HG02798 (cell line): ENCODE measurements at regions not wholly inside any gene's neighbourhood (a gene's known extent, or its start where the extent isn't known, plus 50 kb on each side); places are given as distances from the start of the nearest gene placed in this dataset.
"Not testable (repeated sequence)": the region's sequence is repeated elsewhere in the genome, so short reads cannot be mapped to it uniquely, and the experiment has no call there.

Experiments
- ATAC-seq: cut with Tn5 transposase; IDR thresholded peaks from one replicate; pipeline ENCODE4 v1.9.1; 2021; ENCODE audit warnings: mild to moderate bottlenecking; ENCODE audit not compliant: unreplicated experiment, poor library complexity

DNA sequence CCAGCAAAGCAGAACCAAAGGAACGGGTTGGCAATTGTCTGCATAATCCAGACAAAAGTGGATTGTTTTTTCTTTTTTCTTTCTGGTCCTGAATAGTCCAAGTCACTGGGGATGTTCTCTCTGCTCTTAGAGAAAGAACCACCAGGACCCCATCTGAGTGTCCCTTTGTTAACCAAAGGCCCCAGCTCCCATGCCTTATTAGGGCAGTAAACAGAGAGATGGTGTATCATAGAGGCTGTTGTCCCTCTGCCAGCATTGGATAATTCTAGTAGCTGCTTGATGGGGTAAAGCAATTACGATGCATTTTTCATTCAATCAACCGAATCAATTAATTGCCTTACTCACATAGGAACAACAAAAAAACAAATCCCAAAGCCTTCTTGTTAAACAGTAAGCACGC lies 213.0 kb downstream of the BUB3 start:
- no peak for ATAC-seq

DNA sequence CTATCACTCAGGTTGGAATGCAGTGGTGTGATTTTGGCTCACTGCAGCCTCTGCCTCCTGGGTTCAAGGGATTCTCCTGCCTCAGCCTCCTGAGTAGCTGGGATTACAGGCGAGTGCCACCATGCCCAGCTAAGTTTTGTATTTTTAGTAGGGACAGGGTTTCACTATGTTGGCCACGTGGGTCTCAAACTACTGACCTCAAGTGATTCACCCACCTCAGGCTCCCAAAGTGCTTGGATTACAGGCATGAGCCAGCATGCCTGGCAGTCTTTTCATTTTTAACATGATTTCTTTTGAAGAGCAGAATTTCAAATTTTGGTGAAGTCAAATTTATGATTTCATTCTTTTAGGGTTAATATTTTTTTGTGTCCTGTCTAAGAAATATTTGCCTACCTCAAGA lies 217.4 kb downstream of the BUB3 start:
- not testable (repeated sequence) for ATAC-seq

DNA sequence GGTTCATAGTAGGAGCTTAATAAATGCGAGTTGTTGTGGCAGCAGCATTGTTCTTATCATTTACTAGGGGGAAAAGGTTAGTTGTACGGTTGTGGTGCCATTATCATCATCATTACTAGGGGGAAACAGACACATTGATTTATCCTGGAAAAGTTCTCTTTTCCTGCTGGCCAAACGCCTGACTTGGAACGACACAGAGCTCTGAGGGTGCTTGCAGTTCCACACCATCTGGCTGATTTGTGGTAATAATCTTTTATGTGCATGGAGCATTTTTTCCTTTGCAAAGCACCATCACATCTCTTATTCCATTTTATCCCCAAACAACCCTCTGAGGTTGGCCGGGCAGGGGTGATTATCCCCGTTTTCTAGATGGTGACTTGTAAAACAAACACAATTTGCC lies 219.4 kb downstream of the BUB3 start:
- no peak for ATAC-seq

DNA sequence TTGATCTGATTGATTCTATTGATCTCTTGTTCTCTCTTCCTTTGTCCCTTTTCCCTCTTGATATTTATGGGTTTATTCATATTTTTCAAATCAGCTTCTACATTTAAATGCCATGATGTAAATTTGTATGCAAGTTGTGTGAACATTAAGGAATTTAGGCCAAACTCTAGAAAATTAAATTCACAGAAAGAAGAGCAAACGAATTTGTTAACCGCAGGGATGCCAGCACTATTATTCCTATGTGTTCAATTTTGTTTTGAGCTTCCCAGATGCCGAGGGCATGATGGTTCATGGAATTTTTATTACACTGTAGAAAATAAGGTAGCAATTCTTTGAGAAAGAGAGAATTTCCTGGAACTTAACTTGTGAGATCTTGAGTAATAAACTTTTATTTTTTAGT lies 220.9 kb downstream of the BUB3 start:
- ATAC-seq, result no peak

DNA sequence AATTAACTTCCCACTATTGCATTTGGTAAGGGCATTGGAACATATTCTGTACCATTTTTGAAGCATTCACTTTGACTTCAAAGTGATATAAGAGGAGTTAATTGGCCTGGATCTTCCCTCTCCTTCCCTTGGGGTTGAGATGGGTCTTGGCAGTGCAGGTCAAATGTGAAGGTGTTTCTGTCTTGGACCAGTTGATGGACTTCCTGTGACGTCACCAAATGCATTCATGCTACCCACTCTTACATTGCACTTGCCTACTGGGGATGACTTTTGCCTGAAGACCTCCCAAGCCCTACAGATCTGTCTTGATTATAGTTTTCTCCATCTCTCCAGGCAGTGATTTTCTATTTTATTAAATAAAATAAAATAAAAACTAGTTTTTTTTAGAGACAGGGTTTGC lies 221.5 kb downstream of the BUB3 start:
- no peak for ATAC-seq

DNA sequence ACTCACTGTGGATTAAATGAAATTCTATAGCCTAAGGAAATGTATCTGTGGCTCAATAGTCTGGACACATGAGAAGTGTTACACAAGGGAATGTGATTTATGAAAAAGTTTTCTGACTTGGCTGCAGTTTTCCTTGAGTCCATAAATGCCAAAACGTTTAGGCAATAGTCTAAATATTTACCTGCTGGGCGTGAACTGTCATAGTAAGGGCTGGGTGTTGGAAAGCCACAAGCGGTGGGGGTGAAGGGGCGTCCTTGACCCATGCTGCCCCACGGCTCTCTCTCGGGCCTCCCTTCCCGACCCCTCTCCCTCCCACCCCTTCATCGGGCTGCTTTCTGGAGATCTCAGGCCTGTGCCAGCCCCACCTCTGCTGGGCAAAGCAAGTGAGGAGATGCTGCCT lies 223.7 kb downstream of the BUB3 start:
- ATAC-seq, result no peak

DNA sequence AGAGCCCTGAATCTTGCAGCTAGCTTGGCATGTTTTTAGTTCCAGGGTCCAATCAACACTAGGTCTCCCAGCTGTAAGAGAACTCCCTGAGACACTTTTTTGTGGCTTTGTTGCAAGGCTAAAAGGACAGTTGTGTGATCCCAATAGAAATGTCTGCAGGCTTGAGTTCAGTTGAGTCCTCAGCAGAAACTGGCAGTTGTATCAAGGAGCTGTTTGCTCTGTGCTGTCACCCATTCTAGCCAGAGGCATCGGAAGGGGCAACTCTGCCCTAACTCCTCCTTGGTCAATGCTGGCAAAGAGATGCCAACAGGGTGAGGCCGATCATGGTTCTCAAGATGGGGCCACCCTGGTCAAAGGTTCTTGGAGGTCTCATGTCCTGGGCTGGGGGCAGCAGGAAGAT lies 224.1 kb downstream of the BUB3 start:
- ATAC-seq, result no peak

DNA sequence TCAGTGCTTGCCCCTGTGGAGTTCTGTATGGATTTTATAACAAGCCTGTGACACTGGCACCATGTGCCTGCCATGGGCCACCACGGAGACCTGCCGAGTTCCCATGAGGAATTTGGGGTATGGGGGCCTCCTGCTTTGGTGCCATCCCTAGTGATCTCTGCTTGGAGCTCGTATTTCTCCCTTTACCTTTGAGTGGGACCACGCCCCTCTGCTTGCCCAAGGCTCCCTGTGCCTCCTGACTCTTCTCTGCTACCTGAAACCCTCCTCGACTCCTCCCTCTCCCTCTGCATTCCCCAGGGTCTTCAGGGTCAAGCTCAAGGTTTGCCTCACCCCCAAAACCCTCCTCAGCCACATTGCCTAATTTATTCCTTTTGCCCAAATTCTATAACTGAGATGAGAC lies 225.0 kb downstream of the BUB3 start:
- ATAC-seq, result no peak

DNA sequence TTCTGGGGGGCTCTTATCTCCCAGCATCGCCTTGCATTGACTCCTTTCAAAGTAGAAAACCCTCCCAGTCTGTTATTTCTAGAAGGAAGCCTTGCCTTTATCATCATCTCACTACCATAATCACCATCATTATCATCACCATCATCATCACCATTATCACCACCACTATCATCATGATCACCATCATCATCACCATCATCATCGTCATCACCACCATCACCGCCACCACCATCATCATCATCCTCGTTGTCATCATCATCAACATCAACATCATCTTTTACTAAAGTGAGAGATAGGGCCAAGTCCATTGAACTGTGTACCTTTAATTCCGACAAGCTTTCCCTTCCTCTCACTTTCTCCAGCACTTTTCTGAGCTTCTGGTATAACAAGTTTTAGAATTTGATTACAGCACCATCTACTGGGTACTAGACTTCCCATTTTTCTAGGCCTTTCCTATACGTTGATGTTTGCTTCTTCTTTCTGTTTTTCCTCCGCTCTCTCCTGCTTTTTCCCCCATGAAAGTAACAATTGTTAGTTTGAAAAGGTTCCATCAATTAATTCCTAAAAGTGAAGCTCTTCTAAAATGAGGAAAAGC lies 226.4 kb downstream of the BUB3 start:
- ATAC-seq, result no peak

DNA sequence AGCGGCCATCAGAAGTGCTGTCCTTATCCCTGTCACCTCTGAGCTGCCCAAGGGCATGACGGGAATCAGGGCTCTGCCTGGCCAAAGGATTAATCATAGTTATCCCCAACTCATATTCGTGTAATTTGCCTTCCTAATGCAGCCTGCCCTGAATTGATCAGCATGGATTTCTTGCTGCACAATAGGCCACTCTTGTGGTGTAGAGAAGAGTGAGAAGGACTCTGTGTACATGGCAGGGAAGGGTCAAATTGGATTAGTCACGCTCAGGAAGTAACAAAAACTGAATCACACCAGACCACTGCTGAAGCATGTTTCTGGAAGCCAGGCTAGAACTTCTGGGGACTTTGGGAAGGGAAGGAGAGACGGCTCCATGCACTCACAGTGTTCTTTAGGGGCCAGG lies 227.0 kb downstream of the BUB3 start:
- ATAC-seq, result no peak

DNA sequence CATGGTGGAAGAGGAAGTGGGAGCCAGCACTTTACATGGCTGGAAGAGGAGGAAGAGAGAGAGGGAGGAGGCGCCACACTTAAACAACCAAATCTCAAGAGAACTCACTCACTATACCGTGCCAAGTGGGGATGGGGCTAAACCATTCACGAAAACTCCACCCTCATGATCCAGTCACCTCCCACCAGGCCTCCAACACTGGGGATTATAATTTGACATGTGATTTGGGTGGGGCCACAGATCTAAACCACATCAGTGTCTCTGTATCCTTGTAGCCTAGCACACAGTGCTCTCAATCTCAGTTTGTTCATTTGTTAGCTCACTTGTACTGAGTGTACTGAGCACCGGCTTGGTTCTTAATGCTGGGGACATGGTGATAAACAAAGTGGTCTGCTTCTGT lies 228.3 kb downstream of the BUB3 start:
- ATAC-seq, result no peak

DNA sequence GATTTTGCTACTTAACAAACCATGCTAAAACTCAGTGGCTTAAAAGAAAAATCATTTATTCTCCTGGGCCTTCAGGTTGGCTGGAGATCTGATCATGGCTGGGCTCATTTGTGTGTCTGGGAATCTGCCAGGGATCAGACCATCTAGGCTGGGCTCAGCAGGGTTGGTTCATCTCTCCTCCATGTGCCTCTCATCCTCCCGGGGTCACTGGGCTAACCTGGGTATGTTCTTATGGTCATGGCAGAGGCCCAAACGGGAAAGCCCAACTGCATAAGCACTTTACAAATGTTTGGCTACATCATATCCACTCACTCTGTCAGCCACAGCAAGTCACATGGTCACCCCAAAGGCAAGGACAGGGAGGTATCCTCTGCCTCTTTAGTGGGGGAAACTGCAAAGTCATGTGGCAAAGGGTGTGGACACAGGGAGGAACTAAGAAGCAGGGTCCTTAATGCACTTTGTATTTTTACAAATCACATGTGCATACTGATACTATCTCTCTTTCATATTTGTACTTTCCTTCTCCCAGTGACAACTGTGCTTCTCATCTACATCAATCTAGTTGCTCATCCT lies 231.4 kb downstream of the BUB3 start:
- ATAC-seq, result no peak

DNA sequence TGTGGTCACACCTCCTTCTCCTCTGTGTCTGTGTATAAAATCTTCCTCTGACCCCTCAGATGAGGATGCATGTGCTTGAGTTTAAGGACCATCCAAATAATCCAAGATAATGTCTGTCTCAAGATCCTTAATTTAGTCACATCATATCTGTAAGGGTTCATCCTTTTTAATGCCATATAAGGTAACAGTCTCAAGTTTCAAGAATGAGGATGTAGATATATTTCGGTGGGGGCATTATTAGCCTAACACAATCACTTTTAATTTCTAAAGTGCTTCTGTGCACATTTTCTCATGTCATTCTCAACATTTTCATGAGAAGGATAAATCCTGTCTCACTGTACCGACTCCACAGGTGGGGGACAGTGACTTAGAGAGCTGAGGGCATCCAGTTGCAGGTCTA lies 235.3 kb downstream of the BUB3 start:
- no peak for ATAC-seq

DNA sequence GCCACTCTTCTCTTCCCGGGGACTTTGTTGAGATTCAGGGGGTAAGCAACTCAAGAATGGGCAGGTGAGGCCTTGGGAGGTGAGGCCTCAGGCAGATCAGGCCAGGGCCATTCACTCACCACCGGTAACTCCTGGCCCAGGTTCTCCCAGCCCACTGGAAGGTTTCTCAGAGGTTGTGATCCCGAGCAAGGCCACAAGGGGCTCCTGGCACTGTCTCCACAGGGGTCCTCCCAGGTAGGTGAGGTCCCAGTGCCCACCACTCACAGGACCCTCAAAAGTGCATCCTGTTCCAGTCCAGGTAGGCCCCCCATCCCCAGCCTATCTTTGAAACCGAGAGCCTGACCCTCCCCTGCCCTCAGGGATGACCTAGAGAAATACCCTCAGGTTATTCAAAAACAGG lies 236.1 kb downstream of the BUB3 start:
- ATAC-seq, result no peak

DNA sequence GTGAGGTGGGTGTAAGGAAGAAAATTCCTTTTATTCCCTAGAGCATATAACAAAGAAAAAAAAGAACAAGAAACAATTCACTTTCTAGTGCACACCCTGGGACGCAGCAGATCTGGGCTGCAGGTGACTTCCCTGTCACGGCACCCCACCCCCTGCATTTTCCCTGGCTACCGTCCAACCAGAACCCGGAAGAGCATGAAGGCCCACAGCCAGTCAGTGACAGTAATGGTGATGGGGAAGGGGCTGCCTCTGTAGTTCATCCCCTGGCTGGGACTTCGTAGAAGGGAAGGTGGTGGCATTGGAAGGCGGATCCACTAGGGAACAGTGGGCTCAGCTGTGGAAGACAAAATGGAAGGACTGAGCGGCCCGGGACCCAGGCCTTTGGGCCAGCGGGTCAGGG lies 236.7 kb downstream of the BUB3 start:
- no peak for ATAC-seq

DNA sequence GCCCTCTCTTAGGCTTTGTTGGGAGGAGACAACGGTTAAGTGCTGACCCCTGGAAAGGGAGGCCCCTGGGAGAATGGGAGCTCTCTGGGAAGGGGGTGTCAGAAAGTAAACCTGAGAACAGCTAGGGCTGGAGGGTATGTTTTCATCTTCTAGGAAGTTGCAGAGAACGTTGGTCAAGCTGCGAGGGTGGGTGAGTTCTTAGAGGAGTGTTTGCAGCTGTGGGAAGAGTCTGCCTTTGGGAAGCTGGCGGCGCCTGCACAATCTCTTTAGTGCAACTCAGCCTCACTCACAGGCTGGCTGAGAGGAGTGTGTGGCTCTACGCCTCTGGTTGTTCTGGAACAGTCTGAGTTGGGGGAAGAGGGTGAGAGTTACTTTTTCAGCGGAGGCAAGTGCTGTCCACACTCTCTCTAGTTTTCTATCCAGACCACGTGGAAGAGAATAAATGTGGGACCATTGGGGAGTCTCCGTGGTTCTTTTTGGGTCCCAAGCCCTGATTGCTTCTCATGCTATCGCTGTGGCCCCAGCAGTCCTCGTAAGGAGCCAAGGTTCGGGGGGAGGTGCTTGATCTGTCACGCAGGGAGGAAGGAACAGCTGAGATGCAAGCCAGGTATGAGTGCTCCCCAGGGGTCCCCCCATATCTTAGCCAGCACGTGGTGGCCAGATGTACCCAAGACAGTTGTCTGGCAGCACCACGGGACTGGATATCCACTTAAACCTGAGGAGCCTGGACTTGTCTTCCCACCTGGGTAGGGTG lies 237.2 kb downstream of the BUB3 start:
- peak; percentile 34 for ATAC-seq

DNA sequence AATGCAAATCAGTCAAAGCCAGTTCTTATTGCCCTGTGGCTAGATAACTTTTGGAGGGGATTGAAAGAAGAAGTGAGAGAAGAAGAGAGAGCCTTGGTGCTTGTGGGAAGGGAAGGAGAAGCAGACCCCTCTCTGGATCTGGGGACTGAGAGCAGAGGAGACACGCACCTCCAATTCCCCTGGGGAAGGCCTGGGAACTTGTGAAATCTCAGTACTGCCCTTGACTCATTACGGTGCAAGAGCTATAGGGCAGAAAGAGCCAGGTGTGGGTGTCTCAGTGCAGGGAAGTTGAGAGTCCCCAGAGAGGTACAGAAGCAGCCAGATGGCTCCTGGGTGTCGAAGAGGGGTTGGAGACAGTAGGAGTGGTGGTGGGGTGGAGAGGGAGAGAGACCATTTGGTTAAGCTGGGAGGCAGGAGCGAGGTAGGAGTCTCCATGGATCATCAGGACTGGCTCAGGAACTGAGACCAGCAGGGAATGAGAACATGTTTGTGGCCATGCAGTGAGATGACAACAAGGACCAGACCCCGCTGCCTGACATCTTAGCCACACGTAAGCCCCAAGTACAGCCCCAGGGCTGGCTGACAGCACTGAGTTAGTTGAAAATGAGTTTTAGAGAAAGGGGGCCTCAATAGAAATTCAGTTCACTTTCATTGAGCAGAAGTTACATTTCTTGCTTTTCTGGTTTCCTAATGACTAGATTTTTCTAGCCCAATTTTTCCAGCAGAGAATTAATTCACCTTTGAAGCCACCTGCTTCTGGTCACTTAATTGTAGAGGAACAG lies 238.2 kb downstream of the BUB3 start:
- peak; percentile 89 for ATAC-seq

DNA sequence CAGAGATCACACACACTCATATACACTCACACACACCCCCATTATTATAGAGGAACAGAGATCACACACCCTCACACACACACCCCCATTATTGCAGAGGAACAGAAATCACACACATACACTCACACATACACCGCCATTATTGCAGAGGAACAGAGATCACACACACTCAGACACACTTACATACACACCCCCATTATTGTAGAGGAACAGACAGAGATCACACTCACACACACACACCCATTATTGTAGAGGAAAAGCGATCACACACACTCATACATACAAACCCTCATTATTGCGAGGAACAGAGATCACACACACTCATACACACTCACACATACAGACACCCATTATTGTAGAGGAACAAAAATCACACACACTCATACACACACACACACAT lies 239.0 kb downstream of the BUB3 start:
- ATAC-seq, result no peak

DNA sequence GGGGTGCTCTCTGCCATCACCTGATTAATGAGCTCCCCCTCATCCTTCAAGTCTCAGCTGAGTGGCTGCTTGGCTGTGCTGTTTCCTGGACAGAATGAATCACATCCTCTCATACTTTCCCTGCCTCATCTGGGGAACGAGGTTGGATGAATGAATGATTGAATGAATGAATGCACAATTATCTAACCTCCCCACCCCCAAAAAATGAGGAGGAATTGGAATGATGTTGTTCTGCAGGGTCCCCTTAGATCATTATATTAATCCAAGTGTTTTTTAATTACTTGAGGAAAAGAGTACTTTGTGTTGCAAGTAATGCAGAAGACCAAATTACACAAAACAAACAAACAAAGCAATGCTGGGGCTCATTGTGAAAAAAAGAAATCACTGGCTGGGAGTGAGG lies 240.2 kb downstream of the BUB3 start:
- no peak for ATAC-seq

DNA sequence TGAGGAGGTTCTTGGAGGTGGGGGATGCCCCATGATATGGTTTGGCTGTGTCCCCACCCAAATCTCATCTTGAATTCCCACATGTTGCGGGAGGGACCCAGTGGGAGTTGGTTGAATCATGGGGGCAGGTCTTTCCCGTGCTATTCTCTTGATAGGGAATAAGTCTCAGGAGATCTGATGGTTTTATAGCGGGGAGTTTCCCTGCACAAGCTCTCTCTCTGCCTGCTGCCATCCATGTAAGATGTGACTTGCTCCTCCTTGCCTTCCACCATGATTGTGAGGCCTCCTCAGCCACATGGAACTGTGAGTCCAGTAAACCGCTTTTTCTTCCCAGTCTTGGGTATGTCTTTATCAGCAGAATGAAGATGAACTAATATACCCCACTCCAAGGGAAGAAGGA lies 241.0 kb downstream of the BUB3 start:
- ATAC-seq, result not testable (repeated sequence)

DNA sequence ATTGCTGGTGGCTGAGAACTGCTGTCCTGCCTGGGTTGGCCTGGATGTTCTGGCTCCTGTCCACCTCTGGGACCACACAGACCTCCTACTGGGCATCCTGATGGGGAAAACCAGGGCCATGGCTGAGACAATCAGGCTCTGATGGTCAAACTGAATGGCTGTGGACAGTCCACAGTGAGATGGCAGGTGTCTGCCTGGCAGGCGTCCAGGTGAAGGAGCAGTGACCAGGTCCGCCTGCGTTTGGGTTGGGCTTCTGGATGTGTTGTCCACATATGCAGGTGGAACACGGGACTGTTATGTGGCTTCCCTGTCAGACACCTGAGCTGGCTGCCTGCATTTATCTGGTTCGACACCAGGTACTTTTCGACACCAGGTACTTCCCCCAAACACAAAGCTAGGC lies 241.7 kb downstream of the BUB3 start:
- no peak for ATAC-seq
